ENCODE measurements at regions not wholly inside any gene's neighbourhood (a gene's known extent, or its start where the extent isn't known, plus 50 kb on each side); places are given as distances from the start of the nearest gene placed in this dataset.
"Not testable (repeated sequence)": the region's sequence is repeated elsewhere in the genome, so short reads cannot be mapped to it uniquely, and the experiment has no call there.

GRCh38 chr1:81183553-81183952, 617.2 kb upstream of the ADGRL2 start:
- H3K4me1 ChIP-seq (ENCODE audit: control insufficient read depth, insufficient read depth, low read length), result no peaks in the 10 kb centered on the region
- H3K36me3 ChIP-seq (ENCODE audit: control insufficient read depth, insufficient read depth, low read length), result no peaks in the 10 kb centered on the region
- no peaks in the 10 kb centered on the region for H3K27me3 ChIP-seq (ENCODE audit: control insufficient read depth, insufficient read depth, low read length)
- no peak overlapping the region for H3K9ac ChIP-seq (ENCODE audit: low read depth, low read length)
- H3K9me3 ChIP-seq (ENCODE audit: control insufficient read depth, insufficient read depth, low read length), result no peaks in the 10 kb centered on the region
- H3K4me3 ChIP-seq (ENCODE audit: low read depth, low read length), result no peak overlapping the region

GRCh38 chr1:81183051-81183450, 617.7 kb upstream of the ADGRL2 start:
- Histone ChIP-seq H3K36me3 (ENCODE audit: control insufficient read depth, insufficient read depth, low read length) (no peaks in the 10 kb centered on the region), H3K9ac (ENCODE audit: low read depth, low read length) (no peak overlapping the region), H3K4me3 (ENCODE audit: low read depth, low read length) (no peak overlapping the region), H3K27me3 (ENCODE audit: control insufficient read depth, insufficient read depth, low read length) (no peaks in the 10 kb centered on the region), H3K4me1 (ENCODE audit: control insufficient read depth, insufficient read depth, low read length) (no peaks in the 10 kb centered on the region), H3K9me3 (ENCODE audit: control insufficient read depth, insufficient read depth, low read length) (no peaks in the 10 kb centered on the region)

- no peaks in the 10 kb centered on the region for H3K36me3 ChIP-seq (ENCODE audit: control insufficient read depth, insufficient read depth, low read length)
- no peaks in the 10 kb centered on the region for H3K27me3 ChIP-seq (ENCODE audit: control insufficient read depth, insufficient read depth, low read length)
- H3K4me1 ChIP-seq (ENCODE audit: control insufficient read depth, insufficient read depth, low read length), result no peaks in the 10 kb centered on the region
- H3K4me3 ChIP-seq (ENCODE audit: low read depth, low read length), result no peak overlapping the region
- H3K9ac ChIP-seq (ENCODE audit: low read depth, low read length), result no peak overlapping the region
- no peaks in the 10 kb centered on the region for H3K9me3 ChIP-seq (ENCODE audit: control insufficient read depth, insufficient read depth, low read length)
Measured at GRCh38 chr1:81179242-81179641, 621.5 kb upstream of the ADGRL2 start.

GRCh38 chr1:81178431-81179093, 622.2 kb upstream of the ADGRL2 start:
- H3K36me3 ChIP-seq (ENCODE audit: control insufficient read depth, insufficient read depth, low read length); H3K4me1 ChIP-seq (ENCODE audit: control insufficient read depth, insufficient read depth, low read length); H3K4me3 ChIP-seq (ENCODE audit: low read depth, low read length); H3K27me3 ChIP-seq (ENCODE audit: control insufficient read depth, insufficient read depth, low read length); H3K9ac ChIP-seq (ENCODE audit: low read depth, low read length); H3K9me3 ChIP-seq (ENCODE audit: control insufficient read depth, insufficient read depth, low read length): not testable (repeated sequence)

- Histone ChIP-seq H3K4me3 (ENCODE audit: low read depth, low read length) (no peak overlapping the region), H3K9ac (ENCODE audit: low read depth, low read length) (no peak overlapping the region), H3K9me3 (ENCODE audit: control insufficient read depth, insufficient read depth, low read length) (peaks cover 2% of the 10 kb centered on the region), H3K4me1 (ENCODE audit: control insufficient read depth, insufficient read depth, low read length) (no peaks in the 10 kb centered on the region), H3K36me3 (ENCODE audit: control insufficient read depth, insufficient read depth, low read length) (no peaks in the 10 kb centered on the region), H3K27me3 (ENCODE audit: control insufficient read depth, insufficient read depth, low read length) (no peaks in the 10 kb centered on the region)
Measured at GRCh38 chr1:81174811-81175476, 625.8 kb upstream of the ADGRL2 start.

- no peak overlapping the region for H3K4me3 ChIP-seq (ENCODE audit: low read depth, low read length)
- H3K9me3 ChIP-seq (ENCODE audit: control insufficient read depth, insufficient read depth, low read length), result peaks cover 2% of the 10 kb centered on the region
- H3K36me3 ChIP-seq (ENCODE audit: control insufficient read depth, insufficient read depth, low read length), result no peaks in the 10 kb centered on the region
- no peaks in the 10 kb centered on the region for H3K27me3 ChIP-seq (ENCODE audit: control insufficient read depth, insufficient read depth, low read length)
- no peaks in the 10 kb centered on the region for H3K4me1 ChIP-seq (ENCODE audit: control insufficient read depth, insufficient read depth, low read length)
- no peak overlapping the region for H3K9ac ChIP-seq (ENCODE audit: low read depth, low read length)
Measured at GRCh38 chr1:81174052-81174451, 626.7 kb upstream of the ADGRL2 start.

GRCh38 chr1:81172483-81172882, 628.3 kb upstream of the ADGRL2 start:
- H3K36me3 ChIP-seq (ENCODE audit: control insufficient read depth, insufficient read depth, low read length), result no peaks in the 10 kb centered on the region
- H3K4me1 ChIP-seq (ENCODE audit: control insufficient read depth, insufficient read depth, low read length), result no peaks in the 10 kb centered on the region
- peaks cover 2% of the 10 kb centered on the region for H3K9me3 ChIP-seq (ENCODE audit: control insufficient read depth, insufficient read depth, low read length)
- no peaks in the 10 kb centered on the region for H3K27me3 ChIP-seq (ENCODE audit: control insufficient read depth, insufficient read depth, low read length)
- no peak overlapping the region for H3K9ac ChIP-seq (ENCODE audit: low read depth, low read length)
- no peak overlapping the region for H3K4me3 ChIP-seq (ENCODE audit: low read depth, low read length)

GRCh38 chr1:81170721-81171120, 630.0 kb upstream of the ADGRL2 start:
- Histone ChIP-seq H3K27me3 (ENCODE audit: control insufficient read depth, insufficient read depth, low read length) (no peaks in the 10 kb centered on the region), H3K9ac (ENCODE audit: low read depth, low read length) (no peak overlapping the region), H3K9me3 (ENCODE audit: control insufficient read depth, insufficient read depth, low read length) (peaks cover 2% of the 10 kb centered on the region), H3K36me3 (ENCODE audit: control insufficient read depth, insufficient read depth, low read length) (no peaks in the 10 kb centered on the region), H3K4me3 (ENCODE audit: low read depth, low read length) (no peak overlapping the region), H3K4me1 (ENCODE audit: control insufficient read depth, insufficient read depth, low read length) (no peaks in the 10 kb centered on the region)

GRCh38 chr1:81165963-81166362, 634.8 kb upstream of the ADGRL2 start:
- Histone ChIP-seq H3K36me3 (ENCODE audit: control insufficient read depth, insufficient read depth, low read length) (no peaks in the 10 kb centered on the region), H3K27me3 (ENCODE audit: control insufficient read depth, insufficient read depth, low read length) (no peaks in the 10 kb centered on the region), H3K9me3 (ENCODE audit: control insufficient read depth, insufficient read depth, low read length) (peaks cover 2% of the 10 kb centered on the region), H3K9ac (ENCODE audit: low read depth, low read length) (no peak overlapping the region), H3K4me3 (ENCODE audit: low read depth, low read length) (no peak overlapping the region), H3K4me1 (ENCODE audit: control insufficient read depth, insufficient read depth, low read length) (no peaks in the 10 kb centered on the region)

GRCh38 chr1:81160696-81161095, 640.0 kb upstream of the ADGRL2 start:
- no peak overlapping the region for H3K9ac ChIP-seq (ENCODE audit: low read depth, low read length)
- peaks cover 14% of the 10 kb centered on the region for H3K4me1 ChIP-seq (ENCODE audit: control insufficient read depth, insufficient read depth, low read length)
- no peaks in the 10 kb centered on the region for H3K27me3 ChIP-seq (ENCODE audit: control insufficient read depth, insufficient read depth, low read length)
- H3K4me3 ChIP-seq (ENCODE audit: low read depth, low read length), result no peak overlapping the region
- H3K36me3 ChIP-seq (ENCODE audit: control insufficient read depth, insufficient read depth, low read length), result no peaks in the 10 kb centered on the region
- no peaks in the 10 kb centered on the region for H3K9me3 ChIP-seq (ENCODE audit: control insufficient read depth, insufficient read depth, low read length)

- H3K9me3 ChIP-seq (ENCODE audit: control insufficient read depth, insufficient read depth, low read length), result no peaks in the 10 kb centered on the region
- no peak overlapping the region for H3K4me3 ChIP-seq (ENCODE audit: low read depth, low read length)
- no peaks in the 10 kb centered on the region for H3K27me3 ChIP-seq (ENCODE audit: control insufficient read depth, insufficient read depth, low read length)
- no peak overlapping the region for H3K9ac ChIP-seq (ENCODE audit: low read depth, low read length)
- peaks cover 14% of the 10 kb centered on the region for H3K4me1 ChIP-seq (ENCODE audit: control insufficient read depth, insufficient read depth, low read length)
- H3K36me3 ChIP-seq (ENCODE audit: control insufficient read depth, insufficient read depth, low read length), result no peaks in the 10 kb centered on the region
Measured at GRCh38 chr1:81158592-81158991, 642.1 kb upstream of the ADGRL2 start.

GRCh38 chr1:81157686-81158085, 643.0 kb upstream of the ADGRL2 start:
- H3K9ac ChIP-seq (ENCODE audit: low read depth, low read length), result no peak overlapping the region
- peaks cover 14% of the 10 kb centered on the region for H3K4me1 ChIP-seq (ENCODE audit: control insufficient read depth, insufficient read depth, low read length)
- H3K9me3 ChIP-seq (ENCODE audit: control insufficient read depth, insufficient read depth, low read length), result no peaks in the 10 kb centered on the region
- no peaks in the 10 kb centered on the region for H3K27me3 ChIP-seq (ENCODE audit: control insufficient read depth, insufficient read depth, low read length)
- no peaks in the 10 kb centered on the region for H3K36me3 ChIP-seq (ENCODE audit: control insufficient read depth, insufficient read depth, low read length)
- H3K4me3 ChIP-seq (ENCODE audit: low read depth, low read length), result no peak overlapping the region

All from iPS-15b (cell line).